GM23338 (cell line): ENCODE measurements at regions not wholly inside any gene's neighbourhood (a gene's known extent, or its start where the extent isn't known, plus 50 kb on each side); places are given as distances from the start of the nearest gene placed in this dataset.

Experiments
- ATAC-seq: fragments of 200-7000 bp; cut with Tn5 transposase; 3 replicates; pipeline ENCODE4 v1.9.1; 2020
- DNase-seq: peaks from one replicate; pipeline ENCODE4 v3.0.0-alpha.2; 2015; ENCODE audit warnings: low spot score
- H2AFZ ChIP-seq: fragments of 200-600 bp; sonication (generic); 2 replicates; pipeline ENCODE4 v1.8.0; 2016; ENCODE audit warnings: antibody characterized with exemption, mild to moderate bottlenecking, moderate library complexity
- H3F3A ChIP-seq: fragments of 200-600 bp; sonication (generic); replicated peaks from 2 replicates; pipeline ENCODE4 v1.8.0; 2017; ENCODE audit warnings: antibody characterized with exemption, mixed run types, low read depth
- H3K27ac ChIP-seq: fragments of 200-600 bp; sonication (generic); 2 replicates; pipeline ENCODE4 v1.6.1; 2016; ENCODE audit warnings: low read depth
- H3K27me3 ChIP-seq: fragments of 200-600 bp; sonication (generic); 2 replicates; pipeline ENCODE4 v1.8.0; 2016; ENCODE audit warnings: mild to moderate bottlenecking, mixed run types, moderate library complexity; ENCODE audit not compliant: insufficient read depth
- H3K36me3 ChIP-seq: fragments of 200-600 bp; sonication (generic); 2 replicates; pipeline ENCODE4 v1.8.0; 2016; ENCODE audit warnings: mild to moderate bottlenecking; ENCODE audit not compliant: insufficient read depth
- H3K4me1 ChIP-seq: fragments of 200-600 bp; sonication (generic); 2 replicates; pipeline ENCODE4 v1.8.0; 2016; ENCODE audit warnings: mild to moderate bottlenecking, moderate library complexity; ENCODE audit not compliant: insufficient read depth
- H3K4me2 ChIP-seq: fragments of 200-600 bp; sonication (generic); 2 replicates; pipeline ENCODE4 v1.7.1; 2017; ENCODE audit warnings: mixed run types
- H3K4me3 ChIP-seq: fragments of 200-600 bp; sonication (generic); 2 replicates; pipeline ENCODE4 v1.6.1; 2016; ENCODE audit warnings: mixed run types
- H3K79me2 ChIP-seq: fragments of 200-600 bp; sonication (generic); replicated peaks from 2 replicates; pipeline ENCODE4 v1.8.0; 2017; ENCODE audit warnings: mild to moderate bottlenecking; ENCODE audit not compliant: insufficient read depth
- H3K9me2 ChIP-seq: fragments of 200-600 bp; sonication (generic); 2 replicates; pipeline ENCODE4 v1.8.0; 2017; ENCODE audit not compliant: insufficient read depth
- H4K20me1 ChIP-seq: fragments of 200-600 bp; sonication (generic); replicated peaks from 2 replicates; pipeline ENCODE4 v1.8.0; 2017; ENCODE audit warnings: mild to moderate bottlenecking; ENCODE audit not compliant: insufficient read depth
- H3K27ac Mint-ChIP-seq: 2 replicates; pipeline ENCODE4 v1.8.0; 2020; ENCODE audit warnings: inconsistent platforms, mild to moderate bottlenecking, moderate library complexity, mixed read lengths
- H3K27me3 Mint-ChIP-seq: 3 replicates; pipeline ENCODE4 v1.8.0; 2022; ENCODE audit warnings: low read depth, mild to moderate bottlenecking, moderate library complexity, mixed read lengths, inconsistent platforms; ENCODE audit not compliant: insufficient read depth, poor library complexity
- H3K36me3 Mint-ChIP-seq: 3 replicates; pipeline ENCODE4 v1.8.0; 2021; ENCODE audit warnings: low read depth, mild to moderate bottlenecking, inconsistent platforms, moderate library complexity, mixed read lengths
- H3K4me1 Mint-ChIP-seq: 3 replicates; pipeline ENCODE4 v1.8.0; 2020; ENCODE audit warnings: mild to moderate bottlenecking, inconsistent platforms, mixed read lengths
- H3K4me3 Mint-ChIP-seq: 3 replicates; pipeline ENCODE4 v1.8.0; 2021; ENCODE audit warnings: moderate library complexity, mild to moderate bottlenecking, inconsistent platforms, mixed read lengths
- H3K9me3 Mint-ChIP-seq: 3 replicates; pipeline ENCODE4 v1.8.0; 2020; ENCODE audit warnings: moderate library complexity, mild to moderate bottlenecking, inconsistent platforms, mixed read lengths
- CTCF ChIP-seq, 2 experiments: fragments of 200-600 bp in 1 of 2; sonication (generic) in 1 of 2; conservative IDR thresholded peaks; 2 replicates each; pipeline versions ENCODE4 v1.5.1 to v1.6.1; 2016 to 2017; ENCODE audit warnings: antibody characterized with exemption in 2 of 2, low read depth in 2 of 2, mild to moderate bottlenecking in 2 of 2, moderate library complexity in 1 of 2
- EZH2 ChIP-seq: fragments of 200-600 bp; sonication (generic); IDR thresholded peaks from one replicate; pipeline ENCODE4 v1.8.0; 2017; ENCODE audit warnings: antibody characterized with exemption, mild to moderate bottlenecking, low read depth; ENCODE audit not compliant: unreplicated experiment
- NANOG ChIP-seq: IDR thresholded peaks from 2 replicates; pipeline ENCODE4 v1.6.1; 2016; ENCODE audit warnings: antibody characterized with exemption, borderline replicate concordance
- POLR2AphosphoS5 ChIP-seq: IDR thresholded peaks from 2 replicates; pipeline ENCODE4 v1.6.1; 2016; ENCODE audit warnings: antibody characterized with exemption, low read depth
- ZNF331 ChIP-seq: fragments of 250-450 bp; sonication (Bioruptor Pico); IDR thresholded peaks from 2 replicates; pipeline ENCODE4 v1.5.0; 2020; ENCODE audit warnings: low read depth, mild to moderate bottlenecking, moderate library complexity
- ZNF462 ChIP-seq: fragments of 250-450 bp; sonication (Bioruptor Pico); IDR thresholded peaks from 2 replicates; pipeline ENCODE4 v1.5.0; 2020; ENCODE audit warnings: mild to moderate bottlenecking, moderate library complexity

DNA sequence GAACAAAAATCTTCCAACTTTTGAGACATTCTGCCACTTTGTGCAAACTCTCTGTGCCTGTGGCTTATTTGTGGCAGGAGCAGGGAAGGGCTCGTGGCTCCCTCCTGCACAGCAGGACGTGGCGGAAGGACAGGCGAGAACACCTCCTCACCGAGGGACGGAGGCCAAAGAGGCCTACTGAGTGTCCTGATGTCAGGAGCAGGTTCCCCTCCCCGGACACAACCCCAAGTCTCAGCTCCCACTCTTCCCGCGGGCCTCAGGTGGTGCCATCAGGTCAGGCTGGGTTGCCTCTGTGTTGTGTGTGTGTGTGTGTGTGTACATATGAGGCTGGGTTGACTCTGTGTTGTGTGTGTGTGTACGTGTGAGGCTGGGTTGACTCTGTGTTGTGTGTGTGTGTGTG lies 136.8 kb upstream of the LPCAT1 start:
- H3K4me2 ChIP-seq, result no peak overlapping the region
- H3K27me3 Mint-ChIP-seq, result peaks cover 10% of the 10 kb centered on the region
- no peaks in the 10 kb centered on the region; the same call in 2 of the 3 replicates for H3K36me3 Mint-ChIP-seq
- H3K4me1 Mint-ChIP-seq, result no peaks in the 10 kb centered on the region
- DNase-seq (no peak), ATAC-seq (no peak)
- H3K9me3 Mint-ChIP-seq, result no peaks in the 10 kb centered on the region; the same call in 1 of the 3 replicates
- no peaks in the 10 kb centered on the region for H3K79me2 ChIP-seq
- H3K4me3 ChIP-seq, result no peak overlapping the region
- no peaks in the 10 kb centered on the region for H3K4me1 ChIP-seq
- peaks cover 3% of the 10 kb centered on the region; the same call in 1 of the 2 replicates for H3K9me2 ChIP-seq
- no peak overlapping the region for H3K27ac Mint-ChIP-seq
- H4K20me1 ChIP-seq, result no peaks in the 10 kb centered on the region
- no peaks in the 10 kb centered on the region for H3F3A ChIP-seq
- no peak for TF ChIP-seq CTCF (conservative IDR thresholded peaks at IDR 0.05; ENCODE audit: low read depth in 2 of 2)
- TF ChIP-seq POLR2AphosphoS5, result no peak
- no peak for TF ChIP-seq ZNF462 (CRISPR knock-in tag)
- TF ChIP-seq NANOG, result no peak
- TF ChIP-seq EZH2, result no peak
- TF ChIP-seq ZNF331 (CRISPR knock-in tag), result no peak
- H2AFZ ChIP-seq, result no peak overlapping the region
- H3K36me3 ChIP-seq, result no peaks in the 10 kb centered on the region
- no peaks in the 10 kb centered on the region for H3K27me3 ChIP-seq
- no peak overlapping the region for H3K27ac ChIP-seq
- H3K4me3 Mint-ChIP-seq, result no peak overlapping the region
